ENCODE measurements at regions not wholly inside any gene's neighbourhood (a gene's known extent, or its start where the extent isn't known, plus 50 kb on each side); places are given as distances from the start of the nearest gene placed in this dataset.

DNA sequence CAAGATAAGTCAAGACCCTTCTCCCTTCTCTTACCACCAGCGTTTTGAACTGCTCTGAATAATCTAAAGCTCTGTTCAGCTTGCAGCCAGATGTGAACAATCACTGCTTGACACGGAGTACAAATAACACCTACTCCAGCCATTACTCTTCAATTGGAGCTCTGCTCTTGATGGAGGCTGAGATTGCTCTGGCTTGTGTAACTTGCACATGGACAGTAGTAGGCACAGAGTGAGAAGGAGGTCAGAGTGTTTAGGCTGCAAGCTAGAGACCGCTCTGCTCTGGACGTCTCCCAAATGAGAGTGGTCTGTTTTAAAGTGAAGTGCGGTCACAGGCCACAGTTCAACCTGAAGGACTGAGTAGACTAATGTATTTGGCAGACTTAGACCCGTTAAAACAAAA lies 158.3 kb downstream of the HDGFL1 start:
- TF ChIP-seq GATA2 (IDR thresholded peaks at IDR 0.05; ENCODE audit: low read depth, low read length), result no peak
- no peak for TF ChIP-seq GATA3 (IDR thresholded peaks at IDR 0.05; ENCODE audit: low read depth, low read length)
